ENCODE measurements at regions not wholly inside any gene's neighbourhood (a gene's known extent, or its start where the extent isn't known, plus 50 kb on each side); places are given as distances from the start of the nearest gene placed in this dataset.

- TF ChIP-seq BHLHE40 (IDR thresholded peaks at IDR 0.05; ENCODE audit: borderline replicate concordance) (no peak), ELF4 (IDR thresholded peaks at IDR 0.05) (no peak), HDGF (IDR thresholded peaks at IDR 0.05; ENCODE audit: borderline replicate concordance) (no peak), FOXM1 (IDR thresholded peaks at IDR 0.05; ENCODE audit: borderline replicate concordance) (no peak), FOXK2 (IDR thresholded peaks at IDR 0.05) (no peak), ARNT (IDR thresholded peaks at IDR 0.05) (no peak), FOXA1 (IDR thresholded peaks at IDR 0.05) (no peak), L3MBTL2 (conservative IDR thresholded peaks at IDR 0.05) (no peak)
Observed at GRCh38 chr3:82802501-82802900, 1041.1 kb upstream of the GBE1 start.

Data from HEK293T (cell line).